ENCODE measurements at regions not wholly inside any gene's neighbourhood (a gene's known extent, or its start where the extent isn't known, plus 50 kb on each side); places are given as distances from the start of the nearest gene placed in this dataset.

DNA sequence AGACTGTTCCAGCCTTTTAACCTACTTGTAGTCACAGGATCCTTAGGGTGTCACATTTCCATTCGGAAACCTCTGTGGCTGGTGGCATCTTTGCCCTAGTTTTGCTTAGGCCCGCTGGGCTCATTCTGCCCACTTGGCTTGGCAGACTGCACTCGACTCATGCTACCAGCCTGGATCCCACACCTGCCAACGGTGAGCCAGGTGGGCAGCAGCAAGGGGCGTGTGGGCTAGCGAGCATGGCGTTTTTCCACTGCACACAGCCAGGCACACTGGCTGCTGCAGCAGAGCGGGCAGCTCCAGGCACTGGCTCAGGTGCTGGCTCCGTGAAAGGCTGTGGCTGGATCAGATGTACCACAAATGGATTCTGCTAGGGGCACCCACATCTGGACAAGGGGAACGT, 838.2 kb downstream of the SLITRK6 start:
- Histone ChIP-seq H3K9me3 (ENCODE audit: low read length) (no peaks in the 10 kb centered on the region), H2AFZ (ENCODE audit: low read length) (no peak overlapping the region), H3K27ac (ENCODE audit: low read depth, low read length, poor library complexity, severe bottlenecking) (no peak overlapping the region), H3K9me2 (ENCODE audit: low read depth, low read length) (no peaks in the 10 kb centered on the region), H3K36me3 (ENCODE audit: insufficient read depth, low read length) (no peaks in the 10 kb centered on the region), H4K20me1 (ENCODE audit: insufficient read depth, low read length) (no peaks in the 10 kb centered on the region), H3K4me1 (ENCODE audit: insufficient read depth, low read length, severe bottlenecking) (no peaks in the 10 kb centered on the region), H3K4me3 (ENCODE audit: low read depth, low read length, poor library complexity, severe bottlenecking) (no peak overlapping the region), H3K4me2 (ENCODE audit: low read length) (no peak overlapping the region), H3K9ac (ENCODE audit: low read length) (no peak overlapping the region), H3K27me3 (ENCODE audit: insufficient read depth, low read length) (no peaks in the 10 kb centered on the region), H3F3A (ENCODE audit: insufficient read depth, low read length) (no peaks in the 10 kb centered on the region), H3K79me2 (ENCODE audit: insufficient read depth, low read length) (no peaks in the 10 kb centered on the region)
- TF ChIP-seq, protein P1, sequence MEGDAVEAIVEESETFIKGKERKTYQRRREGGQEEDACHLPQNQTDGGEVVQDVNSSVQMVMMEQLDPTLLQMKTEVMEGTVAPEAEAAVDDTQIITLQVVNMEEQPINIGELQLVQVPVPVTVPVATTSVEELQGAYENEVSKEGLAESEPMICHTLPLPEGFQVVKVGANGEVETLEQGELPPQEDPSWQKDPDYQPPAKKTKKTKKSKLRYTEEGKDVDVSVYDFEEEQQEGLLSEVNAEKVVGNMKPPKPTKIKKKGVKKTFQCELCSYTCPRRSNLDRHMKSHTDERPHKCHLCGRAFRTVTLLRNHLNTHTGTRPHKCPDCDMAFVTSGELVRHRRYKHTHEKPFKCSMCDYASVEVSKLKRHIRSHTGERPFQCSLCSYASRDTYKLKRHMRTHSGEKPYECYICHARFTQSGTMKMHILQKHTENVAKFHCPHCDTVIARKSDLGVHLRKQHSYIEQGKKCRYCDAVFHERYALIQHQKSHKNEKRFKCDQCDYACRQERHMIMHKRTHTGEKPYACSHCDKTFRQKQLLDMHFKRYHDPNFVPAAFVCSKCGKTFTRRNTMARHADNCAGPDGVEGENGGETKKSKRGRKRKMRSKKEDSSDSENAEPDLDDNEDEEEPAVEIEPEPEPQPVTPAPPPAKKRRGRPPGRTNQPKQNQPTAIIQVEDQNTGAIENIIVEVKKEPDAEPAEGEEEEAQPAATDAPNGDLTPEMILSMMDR (IDR thresholded peaks at IDR 0.05; ENCODE audit: low read length) = no peak
- no peak for TF ChIP-seq EZH2 (IDR thresholded peaks at IDR 0.05; ENCODE audit: borderline replicate concordance, low read length)

DNA sequence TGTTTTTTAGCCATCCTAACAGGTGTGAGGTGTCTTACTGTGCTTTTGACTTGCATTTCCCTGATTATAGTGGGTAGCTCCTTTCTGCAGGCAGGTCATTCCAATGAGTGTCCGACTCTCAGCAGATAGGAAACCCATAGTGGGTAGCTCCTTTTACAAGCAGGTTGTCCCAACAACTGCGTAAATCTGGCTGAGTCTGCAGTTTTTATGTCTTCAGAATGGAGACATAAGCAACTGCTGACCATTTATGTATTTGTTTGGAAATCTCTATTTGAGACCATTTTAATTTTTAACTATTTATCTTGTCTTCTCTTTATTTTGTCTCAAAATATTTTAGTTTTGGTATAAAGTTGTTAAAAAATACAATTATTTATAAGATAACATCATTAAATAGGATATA, 839.4 kb downstream of the SLITRK6 start:
- Histone ChIP-seq H3K27me3 (ENCODE audit: insufficient read depth, low read length) (no peaks in the 10 kb centered on the region), H3K27ac (ENCODE audit: low read depth, low read length, poor library complexity, severe bottlenecking) (no peak overlapping the region), H3K4me1 (ENCODE audit: insufficient read depth, low read length, severe bottlenecking) (no peaks in the 10 kb centered on the region), H3K9ac (ENCODE audit: low read length) (no peak overlapping the region), H2AFZ (ENCODE audit: low read length) (no peak overlapping the region), H4K20me1 (ENCODE audit: insufficient read depth, low read length) (no peaks in the 10 kb centered on the region), H3K36me3 (ENCODE audit: insufficient read depth, low read length) (no peaks in the 10 kb centered on the region), H3K79me2 (ENCODE audit: insufficient read depth, low read length) (no peaks in the 10 kb centered on the region), H3K4me2 (ENCODE audit: low read length) (no peak overlapping the region), H3K9me3 (ENCODE audit: low read length) (no peaks in the 10 kb centered on the region), H3K9me2 (ENCODE audit: low read depth, low read length) (no peaks in the 10 kb centered on the region), H3K4me3 (ENCODE audit: low read depth, low read length, poor library complexity, severe bottlenecking) (no peak overlapping the region), H3F3A (ENCODE audit: insufficient read depth, low read length) (no peaks in the 10 kb centered on the region)
- TF ChIP-seq, protein P1 (IDR thresholded peaks at IDR 0.05; ENCODE audit: low read length) = no peak
- TF ChIP-seq EZH2 (IDR thresholded peaks at IDR 0.05; ENCODE audit: borderline replicate concordance, low read length) = no peak

DNA sequence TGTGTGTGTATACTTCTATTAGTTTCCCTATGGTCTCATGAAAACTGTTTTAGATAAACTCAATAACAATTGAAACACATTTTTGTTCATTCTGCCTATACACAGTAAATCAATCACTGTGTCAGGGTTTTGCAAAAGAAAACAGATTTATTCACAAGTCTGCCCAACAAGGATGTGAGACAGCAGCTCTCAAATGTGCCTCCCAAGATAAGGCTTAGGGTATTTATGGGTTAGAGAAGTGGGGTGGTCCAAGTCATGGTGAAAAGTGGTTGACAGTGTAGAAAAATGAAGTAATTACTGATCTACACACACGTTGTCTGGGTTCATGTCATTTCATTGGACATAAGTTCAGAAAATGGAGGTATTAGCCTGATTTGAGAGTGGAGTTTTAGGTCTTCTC, 844.6 kb downstream of the SLITRK6 start:
- Histone ChIP-seq H3K9me2 (ENCODE audit: low read depth, low read length) (no peaks in the 10 kb centered on the region), H3K79me2 (ENCODE audit: insufficient read depth, low read length) (no peaks in the 10 kb centered on the region), H3K4me3 (ENCODE audit: low read depth, low read length, poor library complexity, severe bottlenecking) (no peak overlapping the region), H3K9me3 (ENCODE audit: low read length) (no peaks in the 10 kb centered on the region), H3F3A (ENCODE audit: insufficient read depth, low read length) (no peaks in the 10 kb centered on the region), H3K27ac (ENCODE audit: low read depth, low read length, poor library complexity, severe bottlenecking) (no peak overlapping the region), H3K27me3 (ENCODE audit: insufficient read depth, low read length) (no peaks in the 10 kb centered on the region), H3K36me3 (ENCODE audit: insufficient read depth, low read length) (no peaks in the 10 kb centered on the region), H2AFZ (ENCODE audit: low read length) (no peak overlapping the region), H3K4me2 (ENCODE audit: low read length) (no peak overlapping the region), H3K4me1 (ENCODE audit: insufficient read depth, low read length, severe bottlenecking) (no peaks in the 10 kb centered on the region), H4K20me1 (ENCODE audit: insufficient read depth, low read length) (no peaks in the 10 kb centered on the region), H3K9ac (ENCODE audit: low read length) (no peak overlapping the region)
- TF ChIP-seq EZH2 (IDR thresholded peaks at IDR 0.05; ENCODE audit: borderline replicate concordance, low read length) = no peak
- TF ChIP-seq, protein P1 (IDR thresholded peaks at IDR 0.05; ENCODE audit: low read length) = no peak
